GM12865 (cell line): ENCODE measurements at regions not wholly inside any gene's neighbourhood (a gene's known extent, or its start where the extent isn't known, plus 50 kb on each side); places are given as distances from the start of the nearest gene placed in this dataset.
"Not testable (repeated sequence)": the region's sequence is repeated elsewhere in the genome, so short reads cannot be mapped to it uniquely, and the experiment has no call there.

Source experiments
- DNase-seq: peaks from one replicate; pipeline ENCODE4 v3.0.0; 2010; ENCODE audit warnings: low read depth
- H3K4me3 ChIP-seq: 2 replicates; pipeline ENCODE4 v1.5.1; 2011; ENCODE audit warnings: mild to moderate bottlenecking, low read depth, low read length, control low read depth
- TF ChIP-seq, protein P1 (sequence below): IDR thresholded peaks from 2 replicates; pipeline ENCODE4 v1.5.1; 2011; ENCODE audit warnings: low read length, control low read depth, low read depth, inconsistent platforms; ENCODE audit not compliant: insufficient read depth; ENCODE audit errors: missing control alignments

DNA sequence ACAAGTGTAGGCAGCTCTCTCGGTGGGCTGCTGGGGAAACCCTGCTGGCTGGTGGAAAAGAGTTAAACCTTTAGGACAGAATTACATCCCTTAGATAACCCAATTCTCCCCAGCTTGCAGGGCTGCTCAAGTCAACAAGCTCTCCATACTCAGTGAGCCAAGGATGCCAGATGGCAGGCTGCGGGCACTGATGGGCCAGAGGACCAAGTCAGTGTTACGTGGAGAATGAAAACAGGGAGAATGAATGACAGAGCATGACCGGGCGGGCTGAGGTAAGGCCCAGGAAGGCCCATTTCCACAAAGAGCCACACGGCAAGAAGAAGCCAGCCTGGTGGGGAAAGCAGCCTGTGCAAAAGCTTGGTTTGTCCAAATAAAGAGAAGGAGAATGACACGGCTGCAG is 58.7 kb upstream of the CD93 start:
- H3K4me3 ChIP-seq: no peak overlapping the region
- no peak for DNase-seq
- TF ChIP-seq, protein P1, sequence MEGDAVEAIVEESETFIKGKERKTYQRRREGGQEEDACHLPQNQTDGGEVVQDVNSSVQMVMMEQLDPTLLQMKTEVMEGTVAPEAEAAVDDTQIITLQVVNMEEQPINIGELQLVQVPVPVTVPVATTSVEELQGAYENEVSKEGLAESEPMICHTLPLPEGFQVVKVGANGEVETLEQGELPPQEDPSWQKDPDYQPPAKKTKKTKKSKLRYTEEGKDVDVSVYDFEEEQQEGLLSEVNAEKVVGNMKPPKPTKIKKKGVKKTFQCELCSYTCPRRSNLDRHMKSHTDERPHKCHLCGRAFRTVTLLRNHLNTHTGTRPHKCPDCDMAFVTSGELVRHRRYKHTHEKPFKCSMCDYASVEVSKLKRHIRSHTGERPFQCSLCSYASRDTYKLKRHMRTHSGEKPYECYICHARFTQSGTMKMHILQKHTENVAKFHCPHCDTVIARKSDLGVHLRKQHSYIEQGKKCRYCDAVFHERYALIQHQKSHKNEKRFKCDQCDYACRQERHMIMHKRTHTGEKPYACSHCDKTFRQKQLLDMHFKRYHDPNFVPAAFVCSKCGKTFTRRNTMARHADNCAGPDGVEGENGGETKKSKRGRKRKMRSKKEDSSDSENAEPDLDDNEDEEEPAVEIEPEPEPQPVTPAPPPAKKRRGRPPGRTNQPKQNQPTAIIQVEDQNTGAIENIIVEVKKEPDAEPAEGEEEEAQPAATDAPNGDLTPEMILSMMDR: no peak

DNA sequence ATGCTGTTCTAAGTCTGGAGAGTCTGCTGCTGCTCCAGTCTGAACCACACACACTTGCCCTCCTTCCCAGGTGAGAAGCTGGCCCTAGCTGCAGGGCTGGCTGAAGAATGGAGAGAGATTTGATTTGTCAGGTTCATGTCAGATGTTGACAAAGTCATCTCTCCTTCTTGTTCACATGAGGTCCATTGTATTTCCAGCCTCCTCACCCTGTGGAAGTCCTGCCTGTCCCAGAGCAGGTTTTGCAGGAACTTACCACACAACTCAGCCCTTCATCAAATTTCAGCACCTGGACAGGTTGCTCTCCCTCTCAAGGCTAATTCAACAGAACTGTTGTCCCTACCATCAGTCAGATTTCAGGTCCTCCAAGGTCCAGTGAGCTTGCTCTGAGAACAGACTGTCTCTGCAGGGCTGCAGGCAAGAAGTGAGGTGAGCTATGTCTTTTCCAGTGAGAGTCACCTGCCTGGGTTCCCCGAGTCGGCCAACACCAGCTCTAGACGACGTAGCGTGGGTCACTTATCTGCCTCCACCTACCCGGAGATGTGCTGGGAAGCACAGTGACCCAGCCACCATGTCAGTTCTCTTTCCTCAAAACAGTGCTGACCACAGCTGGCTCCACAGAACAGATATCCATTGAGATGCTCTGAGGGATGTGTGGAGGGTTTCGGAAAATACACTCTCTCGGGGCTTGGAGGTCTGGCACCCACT is 58.0 kb upstream of the CD93 start:
- H3K4me3 ChIP-seq: no peak overlapping the region
- TF ChIP-seq, protein P1: no peak
- DNase-seq: no peak

DNA sequence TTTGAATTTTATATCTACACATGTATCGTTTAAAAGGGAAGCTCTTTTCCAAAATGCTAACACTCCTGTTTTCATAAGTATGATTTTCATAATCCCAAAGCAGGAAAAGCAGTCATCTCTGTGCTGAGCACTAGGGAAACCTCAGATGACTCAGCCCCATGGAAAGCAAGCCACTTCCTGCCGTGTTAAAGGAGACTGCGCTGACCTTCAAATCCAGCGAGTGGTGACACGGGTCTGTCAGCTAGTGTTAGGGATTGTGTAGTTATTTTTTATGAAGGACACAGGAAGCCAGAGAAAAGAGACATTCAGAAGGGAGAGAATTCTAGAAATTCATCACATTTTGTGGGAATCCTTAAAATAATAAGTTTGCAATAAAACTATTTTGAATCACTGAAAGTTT is 57.0 kb upstream of the CD93 start:
- DNase-seq: peak; percentile 57
- TF ChIP-seq, protein P1: no peak
- H3K4me3 ChIP-seq: no peak overlapping the region

DNA sequence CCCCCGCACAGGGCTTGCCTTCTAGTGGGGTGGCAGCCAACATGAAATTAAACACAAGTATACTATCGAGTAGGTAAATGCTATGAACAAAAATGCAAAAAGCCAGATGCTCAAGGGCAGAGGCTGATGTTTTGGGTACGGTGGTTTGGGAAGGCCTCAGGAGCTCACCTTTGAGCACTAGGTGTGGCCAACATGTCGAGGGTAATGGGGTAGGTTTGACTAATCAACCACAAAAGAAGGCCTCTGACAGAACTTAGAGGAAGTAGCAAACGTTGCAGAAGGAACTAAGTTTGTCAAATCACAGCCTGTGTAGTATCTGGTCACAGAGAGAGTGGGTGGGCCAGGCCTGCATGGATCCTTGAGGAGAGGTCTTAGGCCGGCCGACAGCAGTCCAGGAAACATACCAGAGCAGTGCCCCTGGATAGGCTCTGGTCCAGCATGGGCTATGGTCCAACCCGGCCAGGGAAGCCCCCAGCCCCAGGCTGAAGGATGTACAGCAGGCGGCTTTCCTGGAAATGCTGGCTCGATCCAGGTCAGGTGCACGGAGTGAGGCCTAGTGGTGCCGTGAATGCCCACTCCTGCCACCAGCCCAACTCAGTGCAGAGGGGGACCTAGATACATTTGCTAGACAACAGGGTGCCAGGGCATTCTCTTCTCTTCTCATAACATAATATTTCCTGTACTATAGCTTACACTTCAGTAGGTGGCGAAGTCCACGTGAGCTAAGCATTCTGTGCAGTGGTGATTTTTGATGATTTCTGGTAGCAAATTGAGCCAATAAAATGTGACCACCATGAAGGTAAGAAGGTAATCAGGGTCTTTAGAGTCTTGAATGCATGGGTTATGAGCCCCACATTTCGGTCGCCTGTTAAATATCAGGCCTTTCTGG is 56.3 kb upstream of the CD93 start:
- TF ChIP-seq, protein P1: no peak
- peak; percentile 79 for DNase-seq
- no peak overlapping the region for H3K4me3 ChIP-seq

DNA sequence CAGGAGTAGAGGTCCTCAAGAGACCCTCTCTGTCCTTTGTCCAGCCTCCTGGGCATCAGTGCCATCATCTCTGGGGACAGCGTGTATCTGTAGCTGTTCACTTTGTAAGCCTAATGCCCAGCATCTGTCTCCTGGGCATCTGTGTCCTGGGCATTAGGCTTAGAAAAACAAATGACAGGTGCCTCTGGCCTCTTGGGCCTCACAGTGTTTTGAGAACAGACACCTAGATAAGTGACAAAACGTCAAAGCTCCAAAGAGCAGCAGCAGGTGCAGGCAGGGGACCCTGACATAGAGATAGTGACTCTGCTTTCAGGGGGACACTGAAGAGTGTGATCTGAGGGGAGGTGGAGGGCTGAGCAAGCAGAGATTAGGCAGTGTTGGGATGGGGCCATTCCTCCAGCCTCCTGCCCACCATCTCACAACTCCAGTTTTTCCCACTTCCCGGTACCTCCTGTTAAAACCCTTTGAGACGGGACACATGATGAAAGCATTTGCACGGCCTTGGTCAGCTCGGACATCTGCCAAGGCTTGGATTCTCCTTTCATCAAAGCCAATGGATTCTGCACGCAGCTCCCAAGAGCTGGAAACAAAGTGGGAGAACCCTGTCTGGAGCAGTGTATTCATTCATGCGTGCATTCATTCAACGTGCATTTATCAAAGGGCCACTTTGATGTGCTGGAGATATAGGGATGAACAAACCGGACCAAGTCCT is 55.5 kb upstream of the CD93 start:
- no peak overlapping the region for H3K4me3 ChIP-seq
- TF ChIP-seq, protein P1: no peak
- DNase-seq: no peak

DNA sequence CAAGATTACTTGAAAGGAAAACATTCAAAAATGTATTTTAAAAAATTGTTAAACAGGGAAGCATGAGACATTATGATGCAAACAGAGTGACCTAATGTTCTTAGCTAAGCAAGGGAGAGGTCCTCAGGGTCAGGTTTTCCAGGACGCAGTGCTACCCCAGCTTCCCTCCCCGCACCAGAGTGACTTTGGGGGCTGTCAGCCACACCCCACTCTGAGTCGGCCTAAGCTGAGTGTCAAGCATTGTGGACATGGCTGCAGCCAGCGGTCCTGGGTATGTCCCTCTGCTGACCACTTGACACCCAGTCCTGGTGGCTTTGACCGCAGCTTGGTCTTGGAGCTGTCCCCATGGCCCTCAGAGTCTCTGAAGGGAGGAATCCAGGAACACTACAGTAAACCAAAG is 54.9 kb upstream of the CD93 start:
- no peak overlapping the region for H3K4me3 ChIP-seq
- TF ChIP-seq, protein P1: no peak
- no peak for DNase-seq

DNA sequence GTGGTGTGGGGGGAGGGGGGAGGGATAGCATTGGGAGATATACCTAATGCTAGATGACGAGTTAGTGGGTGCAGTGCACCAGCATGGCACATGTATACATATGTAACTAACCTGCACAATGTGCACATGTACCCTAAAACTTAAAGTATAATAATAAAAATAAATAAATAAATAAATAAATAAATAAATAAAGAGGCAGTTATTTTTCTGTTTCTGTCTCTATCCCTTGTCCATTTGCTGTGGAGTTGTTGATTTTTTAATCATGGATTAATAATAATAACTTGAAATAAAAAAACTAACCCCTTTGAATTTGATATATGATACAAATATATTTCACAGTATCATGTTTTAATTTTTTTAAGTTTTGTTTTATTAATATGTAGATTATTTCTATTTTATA is 53.9 kb upstream of the CD93 start:
- not testable (repeated sequence) for DNase-seq, H3K4me3 ChIP-seq
